GM23338 (cell line): ENCODE measurements at regions not wholly inside any gene's neighbourhood (a gene's known extent, or its start where the extent isn't known, plus 50 kb on each side); places are given as distances from the start of the nearest gene placed in this dataset.

Source experiments
- ATAC-seq: fragments of 200-7000 bp; cut with Tn5 transposase; 3 replicates; pipeline ENCODE4 v1.9.1; 2020
- DNase-seq: peaks from one replicate; pipeline ENCODE4 v3.0.0-alpha.2; 2015; ENCODE audit warnings: low spot score
- H2AFZ ChIP-seq: fragments of 200-600 bp; sonication (generic); 2 replicates; pipeline ENCODE4 v1.8.0; 2016; ENCODE audit warnings: antibody characterized with exemption, mild to moderate bottlenecking, moderate library complexity
- H3F3A ChIP-seq: fragments of 200-600 bp; sonication (generic); replicated peaks from 2 replicates; pipeline ENCODE4 v1.8.0; 2017; ENCODE audit warnings: antibody characterized with exemption, mixed run types, low read depth
- H3K27ac ChIP-seq: fragments of 200-600 bp; sonication (generic); 2 replicates; pipeline ENCODE4 v1.6.1; 2016; ENCODE audit warnings: low read depth
- H3K27me3 ChIP-seq: fragments of 200-600 bp; sonication (generic); 2 replicates; pipeline ENCODE4 v1.8.0; 2016; ENCODE audit warnings: mild to moderate bottlenecking, mixed run types, moderate library complexity; ENCODE audit not compliant: insufficient read depth
- H3K36me3 ChIP-seq: fragments of 200-600 bp; sonication (generic); 2 replicates; pipeline ENCODE4 v1.8.0; 2016; ENCODE audit warnings: mild to moderate bottlenecking; ENCODE audit not compliant: insufficient read depth
- H3K4me1 ChIP-seq: fragments of 200-600 bp; sonication (generic); 2 replicates; pipeline ENCODE4 v1.8.0; 2016; ENCODE audit warnings: mild to moderate bottlenecking, moderate library complexity; ENCODE audit not compliant: insufficient read depth
- H3K4me2 ChIP-seq: fragments of 200-600 bp; sonication (generic); 2 replicates; pipeline ENCODE4 v1.7.1; 2017; ENCODE audit warnings: mixed run types
- H3K4me3 ChIP-seq: fragments of 200-600 bp; sonication (generic); 2 replicates; pipeline ENCODE4 v1.6.1; 2016; ENCODE audit warnings: mixed run types
- H3K79me2 ChIP-seq: fragments of 200-600 bp; sonication (generic); replicated peaks from 2 replicates; pipeline ENCODE4 v1.8.0; 2017; ENCODE audit warnings: mild to moderate bottlenecking; ENCODE audit not compliant: insufficient read depth
- H3K9me2 ChIP-seq: fragments of 200-600 bp; sonication (generic); 2 replicates; pipeline ENCODE4 v1.8.0; 2017; ENCODE audit not compliant: insufficient read depth
- H4K20me1 ChIP-seq: fragments of 200-600 bp; sonication (generic); replicated peaks from 2 replicates; pipeline ENCODE4 v1.8.0; 2017; ENCODE audit warnings: mild to moderate bottlenecking; ENCODE audit not compliant: insufficient read depth
- H3K27ac Mint-ChIP-seq: 2 replicates; pipeline ENCODE4 v1.8.0; 2020; ENCODE audit warnings: inconsistent platforms, mild to moderate bottlenecking, moderate library complexity, mixed read lengths
- H3K27me3 Mint-ChIP-seq: 3 replicates; pipeline ENCODE4 v1.8.0; 2022; ENCODE audit warnings: low read depth, mild to moderate bottlenecking, moderate library complexity, mixed read lengths, inconsistent platforms; ENCODE audit not compliant: insufficient read depth, poor library complexity
- H3K36me3 Mint-ChIP-seq: 3 replicates; pipeline ENCODE4 v1.8.0; 2021; ENCODE audit warnings: low read depth, mild to moderate bottlenecking, inconsistent platforms, moderate library complexity, mixed read lengths
- H3K4me1 Mint-ChIP-seq: 3 replicates; pipeline ENCODE4 v1.8.0; 2020; ENCODE audit warnings: mild to moderate bottlenecking, inconsistent platforms, mixed read lengths
- H3K4me3 Mint-ChIP-seq: 3 replicates; pipeline ENCODE4 v1.8.0; 2021; ENCODE audit warnings: moderate library complexity, mild to moderate bottlenecking, inconsistent platforms, mixed read lengths
- H3K9me3 Mint-ChIP-seq: 3 replicates; pipeline ENCODE4 v1.8.0; 2020; ENCODE audit warnings: moderate library complexity, mild to moderate bottlenecking, inconsistent platforms, mixed read lengths
- CTCF ChIP-seq, 2 experiments: fragments of 200-600 bp in 1 of 2; sonication (generic) in 1 of 2; conservative IDR thresholded peaks; 2 replicates each; pipeline versions ENCODE4 v1.5.1 to v1.6.1; 2016 to 2017; ENCODE audit warnings: antibody characterized with exemption in 2 of 2, low read depth in 2 of 2, mild to moderate bottlenecking in 2 of 2, moderate library complexity in 1 of 2
- ETS1 ChIP-seq: IDR thresholded peaks from 2 replicates; pipeline ENCODE4 v1.6.1; 2016; ENCODE audit warnings: antibody characterized with exemption
- EZH2phosphoT487 ChIP-seq: fragments of 200-600 bp; sonication (generic); IDR thresholded peaks from one replicate; pipeline ENCODE4 v1.8.1; 2018; ENCODE audit warnings: antibody characterized with exemption; ENCODE audit not compliant: unreplicated experiment
- NANOG ChIP-seq: IDR thresholded peaks from 2 replicates; pipeline ENCODE4 v1.6.1; 2016; ENCODE audit warnings: antibody characterized with exemption, borderline replicate concordance
- POLR2AphosphoS5 ChIP-seq: IDR thresholded peaks from 2 replicates; pipeline ENCODE4 v1.6.1; 2016; ENCODE audit warnings: antibody characterized with exemption, low read depth
- REST ChIP-seq: IDR thresholded peaks from one replicate; pipeline ENCODE4 v1.6.1; 2018; ENCODE audit warnings: antibody characterized with exemption; ENCODE audit not compliant: unreplicated experiment
- STAT1 ChIP-seq: IDR thresholded peaks from one replicate; pipeline ENCODE4 v1.6.1; 2016; ENCODE audit warnings: antibody characterized with exemption; ENCODE audit not compliant: unreplicated experiment
- ZNF114 ChIP-seq: fragments of 250-450 bp; sonication (Bioruptor Pico); IDR thresholded peaks from 2 replicates; pipeline ENCODE4 v1.5.0; 2020; ENCODE audit warnings: mild to moderate bottlenecking, moderate library complexity
- ZNF331 ChIP-seq: fragments of 250-450 bp; sonication (Bioruptor Pico); IDR thresholded peaks from 2 replicates; pipeline ENCODE4 v1.5.0; 2020; ENCODE audit warnings: low read depth, mild to moderate bottlenecking, moderate library complexity
- ZNF462 ChIP-seq: fragments of 250-450 bp; sonication (Bioruptor Pico); IDR thresholded peaks from 2 replicates; pipeline ENCODE4 v1.5.0; 2020; ENCODE audit warnings: mild to moderate bottlenecking, moderate library complexity

- Mint-ChIP-seq H3K4me3 (no peak overlapping the region), H3K27ac (no peak overlapping the region), H3K27me3 (peaks cover 4% of the 10 kb centered on the region), H3K9me3 (peaks cover 15% of the 10 kb centered on the region), H3K4me1 (no peaks in the 10 kb centered on the region), H3K36me3 (peaks cover 3% of the 10 kb centered on the region; the same call in 1 of the 3 replicates)
- Histone ChIP-seq H3K4me1 (no peaks in the 10 kb centered on the region), H3K27me3 (no peaks in the 10 kb centered on the region), H3F3A (no peaks in the 10 kb centered on the region), H3K4me2 (no peak overlapping the region), H3K4me3 (no peak overlapping the region), H3K36me3 (no peaks in the 10 kb centered on the region), H3K79me2 (no peaks in the 10 kb centered on the region), H3K9me2 (no peaks in the 10 kb centered on the region), H3K27ac (no peak overlapping the region), H4K20me1 (no peaks in the 10 kb centered on the region), H2AFZ (0 out of 2 replicates have a peak overlapping the region, but pooled peaks have one; percentile 15)
- DNase-seq = no peak
- TF ChIP-seq ETS1 = no peak
- TF ChIP-seq NANOG = no peak
- TF ChIP-seq CTCF (conservative IDR thresholded peaks at IDR 0.05; ENCODE audit: low read depth in 2 of 2) = no peak
- no peak for TF ChIP-seq EZH2phosphoT487
- no peak for TF ChIP-seq ZNF462 (CRISPR knock-in tag)
- no peak for TF ChIP-seq POLR2AphosphoS5
- TF ChIP-seq STAT1 = no peak
- no peak for TF ChIP-seq ZNF331 (CRISPR knock-in tag)
- no peak for TF ChIP-seq REST
- no peak for TF ChIP-seq ZNF114 (CRISPR knock-in tag)
- ATAC-seq = no peak
Observed at GRCh38 chr4:148934926-148935578, 492.8 kb upstream of the NR3C2 start.
